Duodenal mucosa (tissue), 2 donors: ENCODE measurements at regions not wholly inside any gene's neighbourhood (a gene's known extent, or its start where the extent isn't known, plus 50 kb on each side); places are given as distances from the start of the nearest gene placed in this dataset.

Experiments used
- H3K27ac ChIP-seq: one replicate; pipeline ENCODE4 v1.7.0; 2013; ENCODE audit warnings: low read depth, low read length
- H3K27me3 ChIP-seq, 2 donors: one replicate each; pipeline ENCODE4 v1.7.0; 2013; ENCODE audit warnings: low read length in 2 of 2, control low read depth in 1 of 2; ENCODE audit not compliant: insufficient read depth in 2 of 2, control insufficient read depth in 1 of 2
- H3K36me3 ChIP-seq, 2 donors: one replicate each; pipeline ENCODE4 v1.7.0; 2013; ENCODE audit warnings: low read length in 2 of 2, control low read depth in 1 of 2; ENCODE audit not compliant: insufficient read depth in 2 of 2, control insufficient read depth in 1 of 2
- H3K4me1 ChIP-seq, 2 donors: one replicate each; pipeline ENCODE4 v1.7.0; 2013; ENCODE audit warnings: low read length in 2 of 2, control low read depth in 1 of 2; ENCODE audit not compliant: insufficient read depth in 2 of 2, control insufficient read depth in 1 of 2
- H3K4me3 ChIP-seq, 2 donors: one replicate each; pipeline ENCODE4 v1.7.0; 2013; ENCODE audit warnings: low read length in 2 of 2, low read depth in 1 of 2
- H3K9ac ChIP-seq, 2 donors: one replicate each; pipeline ENCODE4 v1.7.0; 2013; ENCODE audit warnings: low read length in 2 of 2, low read depth in 1 of 2
- H3K9me3 ChIP-seq, 2 donors: one replicate each; pipeline ENCODE4 v1.7.0; 2013; ENCODE audit warnings: low read length in 2 of 2, control low read depth in 1 of 2; ENCODE audit not compliant: control insufficient read depth in 1 of 2

DNA sequence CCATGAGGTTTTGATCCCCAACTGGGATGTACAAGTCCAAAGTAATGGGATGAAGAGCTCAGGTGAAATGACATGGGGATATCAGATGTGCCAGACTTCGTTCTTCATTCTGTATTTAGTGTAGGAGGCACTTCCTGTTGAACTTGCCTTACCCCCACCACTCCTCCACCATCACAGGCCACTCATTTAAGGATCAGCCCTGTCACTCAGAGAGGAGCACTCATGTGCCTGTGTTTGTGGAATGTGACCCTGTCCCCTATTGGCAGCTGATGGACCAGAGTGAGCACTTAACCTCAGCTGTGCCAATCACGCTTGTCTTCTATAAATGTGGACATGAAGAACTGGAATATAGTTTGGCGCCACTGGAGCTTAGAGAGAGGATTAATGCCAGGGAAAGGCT, 91.4 kb upstream of the CTTNBP2NL start:
- peaks cover 0 to 4% of the 10 kb centered on the region in 2 donors for H3K27me3 ChIP-seq
- no peaks in the 10 kb centered on the region for H3K9me3 ChIP-seq
- H3K4me3 ChIP-seq = no peak overlapping the region
- H3K27ac ChIP-seq = no peak overlapping the region
- no peaks in the 10 kb centered on the region for H3K36me3 ChIP-seq
- no peaks in the 10 kb centered on the region for H3K4me1 ChIP-seq
- H3K9ac ChIP-seq = no peak overlapping the region

DNA sequence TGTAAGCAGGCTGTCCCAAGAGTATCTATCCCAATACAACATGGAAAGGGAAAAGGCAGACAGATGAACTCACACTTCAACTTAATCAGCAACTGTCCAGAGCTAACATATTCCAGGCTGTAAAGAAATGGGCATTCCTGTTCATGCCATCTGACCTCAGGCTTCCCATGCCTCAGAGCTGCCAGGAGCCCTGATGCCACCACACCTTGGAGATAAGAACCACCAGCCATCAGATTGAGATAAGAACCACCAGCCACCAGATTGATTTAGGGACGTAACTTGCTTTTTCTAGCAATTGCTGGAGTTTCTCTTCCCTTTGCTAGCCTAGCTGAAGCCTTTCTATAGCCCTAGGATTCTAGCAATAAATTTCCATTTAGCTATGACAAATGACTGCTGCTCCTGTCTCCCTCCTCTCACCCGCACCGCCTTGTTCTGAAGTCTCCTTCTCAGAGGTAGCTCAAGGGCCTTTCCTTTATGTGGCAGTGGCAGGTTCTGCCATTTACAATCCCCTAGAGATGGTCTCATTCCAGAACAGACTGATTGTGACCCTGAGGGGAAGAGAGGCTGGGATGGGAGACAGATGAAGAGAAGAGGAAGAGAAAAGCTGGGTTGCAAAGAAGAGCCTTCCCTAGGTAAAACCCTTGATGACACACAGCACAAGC, 88.0 kb upstream of the CTTNBP2NL start:
- H3K9me3 ChIP-seq = no peaks in the 10 kb centered on the region
- H3K9ac ChIP-seq = no peak overlapping the region
- no peaks in the 10 kb centered on the region for H3K36me3 ChIP-seq
- H3K27me3 ChIP-seq = peaks cover 3 to 7% of the 10 kb centered on the region in 2 donors
- H3K27ac ChIP-seq = no peak overlapping the region
- no peaks in the 10 kb centered on the region for H3K4me1 ChIP-seq
- no peak overlapping the region for H3K4me3 ChIP-seq

DNA sequence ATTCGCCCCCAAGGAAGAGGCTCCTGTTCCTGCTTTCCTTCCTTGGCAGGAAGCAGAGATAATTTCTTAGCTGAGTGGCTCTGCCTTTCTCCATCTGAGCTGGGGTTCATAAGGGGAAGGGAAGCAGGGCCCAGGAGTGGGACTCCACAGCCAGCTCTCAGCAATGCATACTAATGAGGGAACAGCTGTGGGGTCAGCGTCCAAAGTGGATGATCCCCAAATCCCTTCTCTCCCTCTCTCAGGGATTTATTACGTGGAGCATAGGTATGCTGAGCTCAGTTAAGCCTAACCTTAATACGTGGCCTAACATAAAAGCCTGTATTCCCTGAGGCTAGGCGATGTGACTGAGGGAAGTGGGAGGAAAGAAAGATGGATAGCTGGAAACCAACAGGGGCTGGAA, 87.3 kb upstream of the CTTNBP2NL start:
- no peak overlapping the region for H3K9ac ChIP-seq
- no peaks in the 10 kb centered on the region for H3K36me3 ChIP-seq
- H3K4me3 ChIP-seq = no peak overlapping the region
- H3K27me3 ChIP-seq = peaks cover 3 to 9% of the 10 kb centered on the region in 2 donors
- H3K9me3 ChIP-seq = no peaks in the 10 kb centered on the region
- H3K27ac ChIP-seq = no peak overlapping the region
- no peaks in the 10 kb centered on the region for H3K4me1 ChIP-seq

DNA sequence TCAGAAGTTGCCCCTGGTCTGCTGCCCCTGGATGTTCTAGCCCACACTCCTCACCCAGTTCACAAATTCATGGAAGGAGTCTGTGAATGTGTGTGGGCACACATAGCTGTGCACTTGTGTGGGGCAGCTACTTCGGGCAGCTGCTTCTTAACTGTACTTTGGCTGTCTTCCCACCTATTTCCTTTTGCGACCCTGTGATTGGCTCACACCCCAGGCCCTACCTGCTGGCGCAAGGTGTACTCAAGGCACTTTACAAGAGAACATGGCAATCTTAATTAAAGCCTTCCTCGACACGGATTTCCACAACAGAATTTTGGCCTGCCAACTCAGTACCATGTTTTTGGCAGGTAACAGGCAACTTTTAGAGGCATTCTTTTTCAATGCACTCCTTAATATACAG, 86.5 kb upstream of the CTTNBP2NL start:
- Histone ChIP-seq H3K4me3 (no peak overlapping the region), H3K9ac (no peak overlapping the region), H3K4me1 (no peaks in the 10 kb centered on the region), H3K27me3 (peaks cover 3 to 8% of the 10 kb centered on the region in 2 donors), H3K27ac (no peak overlapping the region), H3K9me3 (no peaks in the 10 kb centered on the region), H3K36me3 (no peaks in the 10 kb centered on the region)

DNA sequence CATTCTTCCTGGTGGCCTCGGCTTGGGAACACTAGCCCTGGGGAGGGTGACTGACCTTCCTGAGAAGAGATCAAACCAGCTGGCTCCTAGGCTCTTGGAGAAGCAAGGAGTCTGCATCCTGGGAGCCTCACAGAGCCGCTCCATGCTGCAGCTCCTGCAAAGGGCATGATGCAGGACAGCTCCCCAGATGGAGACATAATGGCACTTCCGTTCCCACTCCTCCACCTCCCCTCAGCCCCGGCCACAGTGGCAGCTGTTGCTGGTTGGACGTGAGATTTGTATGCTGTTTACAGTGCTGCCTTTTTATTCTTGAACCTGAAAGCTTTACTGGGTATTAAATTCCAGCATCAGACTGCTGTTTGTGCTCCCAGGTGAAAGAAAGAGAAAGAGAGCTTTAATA, 83.7 kb upstream of the CTTNBP2NL start:
- Histone ChIP-seq H3K4me3 (no peak overlapping the region), H3K36me3 (no peaks in the 10 kb centered on the region), H3K9ac (no peak overlapping the region), H3K27ac (no peak overlapping the region), H3K4me1 (no peaks in the 10 kb centered on the region), H3K9me3 (no peaks in the 10 kb centered on the region), H3K27me3 (peaks cover 3 to 5% of the 10 kb centered on the region in 2 donors)

- Histone ChIP-seq H3K27ac (no peak overlapping the region), H3K36me3 (no peaks in the 10 kb centered on the region), H3K4me1 (no peaks in the 10 kb centered on the region), H3K9ac (no peak overlapping the region), H3K4me3 (no peak overlapping the region), H3K9me3 (no peaks in the 10 kb centered on the region), H3K27me3 (peaks cover 3 to 5% of the 10 kb centered on the region in 2 donors)
Measured at GRCh38 chr1:112312879-112313278, 83.1 kb upstream of the CTTNBP2NL start.

GRCh38 chr1:112316254-112316913, 79.6 kb upstream of the CTTNBP2NL start:
- Histone ChIP-seq H3K9me3 (no peaks in the 10 kb centered on the region), H3K4me1 (no peaks in the 10 kb centered on the region), H3K9ac (no peak overlapping the region), H3K27ac (no peak overlapping the region), H3K27me3 (peaks cover 5 to 7% of the 10 kb centered on the region in 2 donors), H3K36me3 (no peaks in the 10 kb centered on the region), H3K4me3 (no peak overlapping the region)

- Histone ChIP-seq H3K9ac (no peak overlapping the region), H3K4me1 (no peaks in the 10 kb centered on the region), H3K9me3 (no peaks in the 10 kb centered on the region), H3K27me3 (peaks cover 5 to 6% of the 10 kb centered on the region in 2 donors), H3K4me3 (no peak overlapping the region), H3K36me3 (no peaks in the 10 kb centered on the region), H3K27ac (no peak overlapping the region)
Measured at GRCh38 chr1:112317140-112317539, 78.9 kb upstream of the CTTNBP2NL start.

DNA sequence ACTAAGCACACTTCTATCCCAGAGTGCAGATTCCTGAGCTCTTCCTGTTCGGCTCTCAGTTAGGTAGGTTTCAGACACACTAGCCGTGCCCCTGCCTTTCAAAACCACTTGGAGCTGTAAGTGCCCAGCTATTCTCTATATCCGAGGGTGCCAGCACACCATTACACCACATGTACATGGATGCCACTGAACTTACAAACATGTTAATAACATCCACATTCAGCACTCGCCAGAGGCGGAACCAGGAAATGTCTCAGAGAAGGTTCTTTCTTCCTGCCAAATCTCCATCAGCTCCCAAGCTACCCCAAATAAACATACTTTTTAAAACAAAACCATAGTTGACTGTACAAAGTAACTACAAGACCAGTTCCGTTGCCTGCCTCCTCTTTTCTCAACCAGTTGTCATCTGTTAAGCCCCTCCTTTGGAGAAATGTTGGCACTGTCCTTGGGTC, 78.4 kb upstream of the CTTNBP2NL start:
- Histone ChIP-seq H3K9ac (no peak overlapping the region), H3K27me3 (peaks cover 4 to 5% of the 10 kb centered on the region in 2 donors), H3K27ac (no peak overlapping the region), H3K9me3 (no peaks in the 10 kb centered on the region), H3K4me1 (no peaks in the 10 kb centered on the region), H3K4me3 (no peak overlapping the region), H3K36me3 (no peaks in the 10 kb centered on the region)

DNA sequence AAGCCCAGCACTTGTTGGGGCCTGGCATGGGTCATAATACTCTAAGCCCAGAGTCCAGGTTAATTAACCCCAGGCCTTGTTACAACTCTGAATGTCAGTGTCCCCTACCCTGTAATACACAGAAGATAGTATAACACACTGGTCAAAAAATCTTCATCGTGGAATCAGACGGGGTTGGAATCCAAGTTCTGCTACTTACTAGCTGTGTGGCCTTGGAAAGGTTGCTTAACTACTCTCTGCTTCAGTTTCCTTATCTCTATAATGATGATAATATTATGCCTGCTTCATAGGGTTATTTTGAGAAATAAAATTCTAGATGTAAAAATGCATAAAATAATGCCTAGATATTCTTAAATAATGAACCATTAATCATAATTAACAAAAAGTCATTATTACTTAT, 77.8 kb upstream of the CTTNBP2NL start:
- peaks cover under 1 to 4% of the 10 kb centered on the region in 2 donors for H3K27me3 ChIP-seq
- no peak overlapping the region for H3K27ac ChIP-seq
- H3K4me1 ChIP-seq = no peaks in the 10 kb centered on the region
- H3K36me3 ChIP-seq = no peaks in the 10 kb centered on the region
- H3K9me3 ChIP-seq = no peaks in the 10 kb centered on the region
- H3K4me3 ChIP-seq = no peak overlapping the region
- H3K9ac ChIP-seq = no peak overlapping the region
